Left hindlimb (tissue), 1 donor: ENCODE measurements at regions not wholly inside any gene's neighbourhood (a gene's known extent, or its start where the extent isn't known, plus 50 kb on each side); places are given as distances from the start of the nearest gene placed in this dataset.

ENCODE experiments used
- DNase-seq: peaks from one replicate; pipeline ENCODE4 v3.0.0-alpha.2; 2018

GRCh38 chr18:61609131-61609530 is 275.9 kb downstream of the CDH20 start:
- DNase-seq: no peak

- no peak for DNase-seq
These were observed 275.1 kb downstream of the CDH20 start for GRCh38 chr18:61608316-61608715.

GRCh38 chr18:61607867-61608266 is 274.6 kb downstream of the CDH20 start:
- DNase-seq: no peak

- peak; percentile 48 for DNase-seq
These were observed 273.5 kb downstream of the CDH20 start for GRCh38 chr18:61606759-61607158.

- peak; percentile 43 for DNase-seq
These were observed 272.9 kb downstream of the CDH20 start for GRCh38 chr18:61606068-61606660.

- DNase-seq: no peak
These were observed 272.3 kb downstream of the CDH20 start for GRCh38 chr18:61605376-61606067.
